CD14-positive monocyte (primary cell): ENCODE measurements at regions not wholly inside any gene's neighbourhood (a gene's known extent, or its start where the extent isn't known, plus 50 kb on each side); places are given as distances from the start of the nearest gene placed in this dataset.

ENCODE experiments used
- DNase-seq, 3 donors: peaks; one replicate each; pipeline ENCODE4 v3.0.0-alpha.2; 2011 to 2022
- H2AFZ ChIP-seq: 2 replicates; pipeline ENCODE4 v1.6.0; 2012; ENCODE audit warnings: mild to moderate bottlenecking, low read depth, low read length, inconsistent platforms; ENCODE audit not compliant: insufficient read depth, poor library complexity, severe bottlenecking
- H3K27ac ChIP-seq, 2 donors: 1 replicate in 1 of 2; 2 replicates in 1 of 2; pipeline ENCODE4 v1.5.1; 2012 to 2013; ENCODE audit warnings: low read length in 2 of 2, control low read depth in 1 of 2, inconsistent platforms in 1 of 2, low read depth in 1 of 2, mild to moderate bottlenecking in 1 of 2
- H3K27me3 ChIP-seq, 2 donors: one replicate each; pipeline versions ENCODE4 v1.6.0 to v1.6.1; 2011 to 2013; ENCODE audit warnings: low read length in 2 of 2; ENCODE audit not compliant: control insufficient read depth in 2 of 2, insufficient read depth in 2 of 2
- H3K36me3 ChIP-seq, 2 donors: replicated peaks in 1 of 2; 1 replicate in 1 of 2; 2 replicates in 1 of 2; pipeline versions ENCODE4 v1.5.1 to v1.6.1; 2012 to 2013; ENCODE audit warnings: low read length in 2 of 2, control low read depth in 1 of 2, inconsistent platforms in 1 of 2, mild to moderate bottlenecking in 1 of 2; ENCODE audit not compliant: insufficient read depth in 2 of 2, control insufficient read depth in 1 of 2
- H3K4me1 ChIP-seq, 2 donors: 1 replicate in 1 of 2; 2 replicates in 1 of 2; pipeline versions ENCODE4 v1.5.1 to v1.6.1; 2012 to 2013; ENCODE audit warnings: low read length in 2 of 2, control low read depth in 1 of 2, inconsistent platforms in 1 of 2, mild to moderate bottlenecking in 1 of 2, moderate library complexity in 1 of 2; ENCODE audit not compliant: insufficient read depth in 2 of 2, control insufficient read depth in 1 of 2
- H3K4me2 ChIP-seq: replicated peaks from 2 replicates; pipeline ENCODE3; 2012; ENCODE audit warnings: low read length, moderate library complexity, mild to moderate bottlenecking; ENCODE audit not compliant: poor library complexity, severe bottlenecking; ENCODE audit errors: extremely low read depth
- H3K4me3 ChIP-seq, 3 experiments: fragments of 200-600 bp in 1 of 3; sonication (generic) in 1 of 3; replicated peaks in 1 of 3; 1 replicate in 2 of 3; 2 replicates in 1 of 3; pipeline ENCODE4 v1.5.1; 2011 to 2013; ENCODE audit warnings: low read length in 3 of 3, mild to moderate bottlenecking in 3 of 3, control low read depth in 2 of 3, low read depth in 2 of 3, inconsistent platforms in 1 of 3, moderate library complexity in 1 of 3
- H3K79me2 ChIP-seq: 2 replicates; pipeline ENCODE4 v1.6.0; 2012; ENCODE audit warnings: mild to moderate bottlenecking, control low read depth, inconsistent platforms, low read length, moderate library complexity; ENCODE audit not compliant: insufficient read depth
- H3K9ac ChIP-seq: 2 replicates; pipeline ENCODE4 v1.6.0; 2017; ENCODE audit warnings: low read length, mild to moderate bottlenecking; ENCODE audit not compliant: insufficient read depth, poor library complexity, severe bottlenecking
- H3K9me3 ChIP-seq, 2 donors: replicated peaks in 1 of 2; 1 replicate in 1 of 2; 2 replicates in 1 of 2; pipeline versions ENCODE4 v1.5.1 to v1.6.1; 2012 to 2013; ENCODE audit warnings: low read length in 2 of 2, control low read depth in 1 of 2; ENCODE audit not compliant: control insufficient read depth in 1 of 2, insufficient read depth in 1 of 2
- H4K20me1 ChIP-seq: 2 replicates; pipeline ENCODE4 v1.6.0; 2012; ENCODE audit warnings: mild to moderate bottlenecking, low read length, control low read depth, moderate library complexity; ENCODE audit not compliant: insufficient read depth
- H3K27ac Mint-ChIP-seq, 7 donors: one replicate each; pipeline ENCODE4 v1.8.0; 2020; ENCODE audit warnings: mild to moderate bottlenecking in 7 of 7, mixed read lengths in 7 of 7, moderate library complexity in 6 of 7, inconsistent platforms in 2 of 7
- H3K27me3 Mint-ChIP-seq, 3 donors: one replicate each; pipeline ENCODE4 v1.8.0; 2021 to 2022; ENCODE audit warnings: low read depth in 3 of 3, mild to moderate bottlenecking in 3 of 3, mixed read lengths in 3 of 3, moderate library complexity in 3 of 3, inconsistent platforms in 1 of 3
- H3K36me3 Mint-ChIP-seq, 2 donors: one replicate each; pipeline ENCODE4 v1.8.0; 2020; ENCODE audit warnings: mixed read lengths in 2 of 2, inconsistent platforms in 1 of 2, mild to moderate bottlenecking in 1 of 2
- H3K4me1 Mint-ChIP-seq: one replicate; pipeline ENCODE4 v1.8.0; 2020; ENCODE audit warnings: mild to moderate bottlenecking, mixed read lengths
- H3K4me3 Mint-ChIP-seq, 2 donors: one replicate each; pipeline ENCODE4 v1.8.0; 2020; ENCODE audit warnings: mild to moderate bottlenecking in 2 of 2, mixed read lengths in 2 of 2, moderate library complexity in 1 of 2
- H3K9me3 Mint-ChIP-seq, 7 donors: one replicate each; pipeline ENCODE4 v1.8.0; 2020 to 2022; ENCODE audit warnings: mixed read lengths in 7 of 7, mild to moderate bottlenecking in 6 of 7, moderate library complexity in 6 of 7, inconsistent platforms in 2 of 7
- CTCF ChIP-seq: fragments of 200-600 bp; IDR thresholded peaks from one replicate; pipeline ENCODE4 v1.8.0; 2022; ENCODE audit warnings: antibody characterized with exemption, mild to moderate bottlenecking
- WGBS: methylation state at CpG from one replicate; pipeline ENCODE4 v1.1.5; 2013; ENCODE audit warnings: missing lambda C conversion rate; ENCODE audit not compliant: insufficient coverage; 5-methylcytosine and 5-hydroxymethylcytosine counted together
- intact Hi-C, 2 donors: fragments of 100-400 bp; cut with micrococcal nuclease; formaldehyde crosslinking; loops; one replicate each; pipeline versions ENCODE4 v1.15.0 to v1.15.1; 2023

GRCh38 chr12:125836647-125837046, 771.4 kb downstream of the AACS start:
- Histone ChIP-seq H3K4me2 (no peak overlapping the region), H3K27me3 (no peaks in the 10 kb centered on the region), H2AFZ (no peak overlapping the region), H3K9me3 (peaks cover 0 to 2% of the 10 kb centered on the region in 2 donors), H3K4me1 (no peaks in the 10 kb centered on the region), H4K20me1 (no peaks in the 10 kb centered on the region), H3K27ac (no peak overlapping the region), H3K79me2 (no peaks in the 10 kb centered on the region), H3K9ac (no peak overlapping the region), H3K4me3 (no peak overlapping the region), H3K36me3 (no peaks in the 10 kb centered on the region)
- Mint-ChIP-seq H3K4me1 (no peaks in the 10 kb centered on the region), H3K27ac (no peak overlapping the region), H3K9me3 (peaks cover 0 to 16% (median 2%) of the 10 kb centered on the region in 7 donors), H3K36me3 (no peaks in the 10 kb centered on the region), H3K4me3 (no peak overlapping the region), H3K27me3 (no peaks in the 10 kb centered on the region)
- WGBS: no CpG with 5 or more reads among the region's 2 CpGs
- DNase-seq: no peak
- TF ChIP-seq CTCF: no peak
- intact Hi-C loops: no loop called here

- H3K9ac ChIP-seq: no peak overlapping the region
- H3K36me3 ChIP-seq: no peaks in the 10 kb centered on the region
- Mint-ChIP-seq H3K4me1 (no peaks in the 10 kb centered on the region), H3K27ac (no peak overlapping the region), H3K9me3 (peaks cover 0 to 21% (median 2%) of the 10 kb centered on the region in 7 donors), H3K4me3 (no peak overlapping the region), H3K36me3 (no peaks in the 10 kb centered on the region), H3K27me3 (no peaks in the 10 kb centered on the region)
- H3K4me3 ChIP-seq: no peak overlapping the region
- 75% methylated on average over 1 of the region's 7 CpGs for WGBS
- intact Hi-C loops: no loop called here
- peaks cover 0 to 2% of the 10 kb centered on the region in 2 donors for H3K9me3 ChIP-seq
- H4K20me1 ChIP-seq: no peaks in the 10 kb centered on the region
- H3K27ac ChIP-seq: no peak overlapping the region
- H3K79me2 ChIP-seq: no peaks in the 10 kb centered on the region
- TF ChIP-seq CTCF: no peak
- H3K4me2 ChIP-seq: no peak overlapping the region
- no peaks in the 10 kb centered on the region for H3K4me1 ChIP-seq
- no peak overlapping the region for H2AFZ ChIP-seq
- H3K27me3 ChIP-seq: no peaks in the 10 kb centered on the region
- DNase-seq: no peak
Measured at GRCh38 chr12:125841332-125841731, 776.1 kb downstream of the AACS start.
